HG02623 (cell line): ENCODE measurements at regions not wholly inside any gene's neighbourhood (a gene's known extent, or its start where the extent isn't known, plus 50 kb on each side); places are given as distances from the start of the nearest gene placed in this dataset.

ENCODE experiments used
- ATAC-seq: cut with Tn5 transposase; IDR thresholded peaks from one replicate; pipeline ENCODE4 v1.9.1; 2021; ENCODE audit warnings: moderate library complexity; ENCODE audit not compliant: unreplicated experiment

GRCh38 chr11:122523846-122524805 lies 131.4 kb upstream of the UBASH3B start:
- no peak for ATAC-seq

DNA sequence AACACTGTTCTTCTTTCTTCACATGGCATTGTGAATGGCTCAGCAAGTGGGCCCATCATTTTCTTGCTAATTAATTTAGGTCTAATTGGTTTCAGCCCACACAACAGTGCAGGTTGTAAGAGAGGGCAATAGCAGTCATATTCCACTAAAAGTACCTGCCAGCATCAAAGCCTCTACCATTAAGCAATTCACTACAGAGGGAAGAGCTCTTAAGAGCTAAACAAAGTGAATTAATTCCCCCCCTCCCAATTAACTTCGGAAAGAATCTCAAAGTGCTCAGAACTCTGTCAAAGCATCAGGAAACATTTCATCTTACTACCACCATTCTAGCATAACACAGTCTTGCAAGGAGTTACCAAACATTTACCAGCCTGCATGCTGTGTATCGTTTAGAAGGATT lies 133.9 kb upstream of the UBASH3B start:
- ATAC-seq: no peak

- ATAC-seq: no peak
These were observed 137.8 kb upstream of the UBASH3B start for GRCh38 chr11:122517403-122518379.

- no peak for ATAC-seq
These were observed 138.8 kb upstream of the UBASH3B start for GRCh38 chr11:122516686-122517085.

- ATAC-seq: no peak
These were observed 141.5 kb upstream of the UBASH3B start for GRCh38 chr11:122513997-122514396.

GRCh38 chr11:122513328-122513727 lies 142.2 kb upstream of the UBASH3B start:
- no peak for ATAC-seq

GRCh38 chr11:122512688-122513087 lies 142.8 kb upstream of the UBASH3B start:
- no peak for ATAC-seq

DNA sequence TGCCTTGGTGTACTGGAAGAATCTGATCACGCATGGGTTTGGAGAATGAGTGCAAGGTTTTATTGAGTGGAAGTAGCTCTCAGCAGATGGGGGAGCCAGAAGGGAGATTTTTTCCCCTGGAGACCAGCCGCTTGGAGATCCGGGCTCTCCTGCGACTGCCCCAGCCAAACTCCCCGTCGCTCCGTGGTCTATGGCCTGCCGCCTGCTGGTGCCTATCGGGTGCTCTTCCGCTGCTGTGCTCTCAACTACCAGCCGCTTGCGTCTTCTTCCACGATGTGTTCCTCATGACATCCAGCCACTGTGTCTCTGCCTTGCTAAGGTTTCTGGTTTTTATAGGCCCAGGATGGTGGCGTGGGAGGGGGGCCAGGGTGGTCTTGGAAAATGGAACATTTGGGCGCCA lies 145.6 kb upstream of the UBASH3B start:
- ATAC-seq: no peak

DNA sequence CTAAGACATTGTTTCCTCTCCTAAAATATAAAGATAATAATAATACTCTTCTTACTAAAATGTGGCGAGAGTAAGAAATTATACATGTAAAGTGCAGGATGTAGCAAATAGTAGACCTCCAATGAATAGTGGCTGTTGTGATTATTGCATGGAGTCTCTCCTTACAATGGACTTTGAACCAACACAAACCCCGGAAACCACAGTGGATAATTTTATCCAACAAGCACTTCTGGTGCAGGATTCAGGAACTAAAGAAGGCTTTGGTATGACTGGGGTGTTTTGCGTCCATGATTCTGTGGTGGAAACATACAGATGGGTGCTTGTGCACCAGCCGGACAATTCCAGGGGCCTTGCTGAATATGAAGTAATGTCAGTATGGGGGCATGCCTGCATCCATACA lies 146.4 kb upstream of the UBASH3B start:
- ATAC-seq: no peak

DNA sequence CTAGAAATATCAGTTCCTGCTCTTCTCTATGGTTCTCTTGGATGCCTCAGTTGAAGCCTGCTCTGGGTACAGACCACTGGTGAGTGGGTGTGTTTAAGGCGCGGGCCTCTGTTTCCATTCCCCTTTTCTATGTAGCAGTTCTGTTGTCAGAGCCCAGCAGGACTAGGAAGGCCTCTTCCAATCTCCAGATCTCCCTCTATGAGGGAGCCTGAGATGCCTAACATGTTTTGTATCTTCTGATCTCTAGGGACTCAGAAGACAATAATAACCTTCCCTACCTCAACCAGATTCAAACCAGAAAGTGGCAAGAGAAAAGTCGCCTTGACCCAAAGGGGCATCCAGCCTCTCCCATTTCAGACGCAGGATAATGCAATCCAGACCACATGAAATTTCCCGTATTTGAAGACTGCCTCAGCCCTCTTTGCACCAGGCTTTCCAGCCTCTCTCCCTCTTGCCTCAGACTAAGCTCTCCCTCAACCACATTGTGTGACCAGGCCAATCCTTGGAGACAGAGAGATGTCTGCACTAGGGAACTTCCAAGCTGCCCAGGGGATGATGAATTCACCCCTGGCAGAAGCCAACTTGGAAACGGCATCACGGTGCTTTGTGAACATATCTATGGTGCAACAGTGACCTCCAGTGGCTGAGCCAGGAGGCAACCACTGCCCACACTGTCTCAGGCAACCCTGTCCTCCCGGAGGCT lies 150.1 kb upstream of the UBASH3B start:
- ATAC-seq: peak; percentile 82

DNA sequence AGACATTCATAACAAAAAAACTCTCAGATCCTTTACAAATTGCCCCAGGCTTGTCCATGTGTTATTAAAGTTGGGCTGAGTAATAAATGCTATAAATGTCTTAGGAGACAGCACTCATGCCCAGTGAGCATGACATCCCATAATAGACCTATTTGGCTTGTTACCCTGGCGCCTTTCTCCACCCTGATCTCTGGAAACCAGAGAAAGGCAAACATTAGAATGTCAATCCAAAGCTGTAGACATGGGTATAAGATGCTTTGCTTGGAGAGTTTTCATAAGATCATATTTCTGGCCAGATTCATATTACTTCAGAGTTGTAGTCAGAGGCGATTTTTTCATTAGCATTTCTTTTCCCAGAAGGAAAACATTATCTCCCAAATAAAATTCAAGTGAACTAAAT lies 161.3 kb upstream of the UBASH3B start:
- no peak for ATAC-seq

GRCh38 chr11:122491509-122491908 lies 164.0 kb upstream of the UBASH3B start:
- ATAC-seq: no peak

DNA sequence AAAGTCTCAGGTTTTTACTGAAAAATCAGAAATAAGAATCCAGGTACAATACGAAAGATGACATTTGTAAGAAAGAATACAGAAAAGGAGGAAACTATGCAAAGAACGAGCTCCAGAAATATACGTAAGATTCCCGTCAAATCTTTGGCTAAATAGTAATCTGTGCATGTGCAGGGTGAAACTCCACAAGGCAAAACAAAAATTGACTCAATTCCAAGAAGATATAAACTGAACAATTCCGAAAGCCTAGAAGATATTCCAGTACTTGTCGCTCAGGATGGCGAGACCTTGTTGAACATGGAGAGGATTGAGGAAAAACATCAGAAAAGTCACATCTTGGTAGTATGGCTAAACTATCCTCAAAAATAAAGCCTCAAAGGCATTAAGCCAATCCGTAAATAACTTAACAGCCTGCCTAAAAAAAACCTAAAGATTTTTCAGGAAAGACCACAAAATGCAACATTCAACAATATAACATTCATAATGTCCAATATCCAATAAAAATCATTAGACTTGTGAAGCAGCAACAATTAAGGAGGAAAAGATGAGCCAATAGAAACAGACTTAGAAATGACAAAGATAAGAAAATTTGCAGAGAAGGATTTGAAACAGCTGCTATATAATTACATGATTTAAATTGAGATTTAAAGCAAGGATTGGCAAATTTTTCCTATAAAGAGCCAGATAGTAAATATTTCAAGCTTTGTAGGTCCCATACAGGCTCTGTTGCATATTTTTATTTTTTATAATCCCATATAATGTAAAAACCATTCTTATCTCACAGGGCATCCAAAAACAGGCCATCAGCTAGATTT lies 166.4 kb upstream of the UBASH3B start:
- no peak for ATAC-seq

DNA sequence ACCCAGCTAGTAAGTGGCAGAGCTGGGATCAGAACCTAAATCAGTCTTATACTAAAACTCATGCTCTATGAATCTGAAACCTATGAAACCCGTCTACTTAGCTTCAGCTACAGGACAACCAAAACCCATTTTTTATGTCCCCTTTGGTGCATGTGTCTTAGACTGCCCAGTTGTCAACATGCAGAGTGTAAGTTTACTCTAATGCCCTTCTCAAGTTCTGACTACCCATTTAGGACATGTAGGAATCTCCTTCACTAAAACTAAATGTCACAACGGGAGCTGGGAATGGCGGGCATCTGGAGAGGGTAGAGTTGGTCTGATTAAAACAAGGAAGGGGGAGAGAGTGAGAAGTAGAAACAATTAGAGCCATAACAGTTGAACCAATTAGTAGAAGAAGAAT lies 167.9 kb upstream of the UBASH3B start:
- ATAC-seq: no peak

GRCh38 chr11:122486793-122487495 lies 168.6 kb upstream of the UBASH3B start:
- no peak for ATAC-seq

DNA sequence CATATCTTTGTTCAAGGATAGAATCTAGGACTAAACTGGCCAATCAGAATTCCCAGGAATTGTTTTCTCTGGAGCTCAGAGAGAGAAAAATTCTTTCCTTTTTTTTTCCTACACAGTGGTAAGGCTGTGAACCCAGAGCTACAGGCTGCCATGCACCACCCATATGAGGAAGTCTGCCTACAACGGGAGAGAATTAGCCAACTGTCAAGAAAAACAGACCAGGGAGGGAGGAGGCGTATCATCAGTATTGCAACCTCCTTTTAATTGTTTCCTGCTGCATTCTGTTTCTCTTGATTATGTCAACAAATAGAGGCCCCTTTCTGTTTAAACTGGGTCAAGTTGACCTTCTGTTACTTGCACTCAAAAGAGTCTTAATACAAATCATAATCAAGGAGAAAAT lies 176.5 kb upstream of the UBASH3B start:
- no peak for ATAC-seq

DNA sequence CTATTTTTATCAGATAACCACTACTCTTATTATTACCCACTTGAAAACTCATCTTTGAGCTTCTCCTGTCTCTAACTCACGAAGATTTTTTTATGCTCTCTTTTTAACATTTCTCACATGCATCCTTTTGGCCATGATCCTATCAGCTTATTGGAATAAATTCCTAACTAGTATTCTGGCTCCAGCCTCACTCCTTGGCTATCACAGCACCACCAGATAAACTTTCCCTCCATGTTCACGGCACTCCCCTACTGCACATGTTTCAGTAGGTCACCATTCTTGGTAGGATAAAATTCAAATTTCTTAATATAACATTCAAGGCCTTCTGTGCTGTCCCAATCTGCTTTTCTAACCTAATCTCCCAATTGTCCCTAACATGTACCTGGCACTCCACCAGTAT lies 186.6 kb upstream of the UBASH3B start:
- no peak for ATAC-seq

DNA sequence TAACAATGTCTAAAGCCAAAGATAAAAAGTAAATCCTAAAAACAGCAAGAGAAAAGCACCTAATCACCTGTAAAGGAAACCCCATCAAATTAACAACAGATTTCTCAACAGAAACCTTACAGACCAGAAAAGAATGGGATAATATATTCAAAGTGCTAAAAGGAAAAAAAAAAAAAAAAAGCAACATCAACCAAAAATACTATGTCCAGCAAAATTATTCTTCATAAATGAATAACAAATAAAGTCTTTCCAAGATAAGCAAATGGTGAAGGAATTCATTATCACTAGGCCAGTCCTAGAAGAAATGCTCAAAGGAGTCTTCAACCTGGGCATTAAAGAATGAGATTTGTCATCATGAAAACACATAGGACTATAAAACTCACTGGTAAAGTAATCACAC lies 192.0 kb upstream of the UBASH3B start:
- no peak for ATAC-seq

DNA sequence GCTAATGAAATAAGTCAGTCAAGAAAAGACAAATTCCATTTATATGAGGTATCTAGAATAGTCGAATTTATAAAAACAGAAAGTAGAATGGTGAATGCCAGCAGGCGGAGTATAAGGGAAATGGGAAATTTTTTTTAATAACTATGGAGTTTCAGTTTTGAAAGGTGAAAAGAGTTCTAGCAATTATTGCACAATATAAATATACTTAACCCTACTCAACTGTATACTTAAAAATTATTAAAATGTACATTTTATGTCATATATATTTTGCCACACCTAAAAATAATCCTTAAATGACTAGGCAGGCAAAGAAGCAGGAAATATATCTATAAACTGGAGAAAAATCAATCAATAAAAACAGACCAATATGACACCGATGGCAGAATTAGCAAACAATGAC lies 196.5 kb upstream of the UBASH3B start:
- ATAC-seq: no peak

- ATAC-seq: no peak
These were observed 201.9 kb upstream of the UBASH3B start for GRCh38 chr11:122453586-122453985.
